WTC11 (cell line): ENCODE measurements at regions not wholly inside any gene's neighbourhood (a gene's known extent, or its start where the extent isn't known, plus 50 kb on each side); places are given as distances from the start of the nearest gene placed in this dataset.

Experiments used
- ATAC-seq: fragments of 200-7000 bp; cut with Tn5 transposase; 2 replicates; pipeline ENCODE4 v1.10.0; 2021; ENCODE audit warnings: mild to moderate bottlenecking, moderate library complexity
- CTCF ChIA-PET: fragments of 300-600 bp; sonication (Branson Sonifier 250); formaldehyde crosslinking; loops from one replicate; lab custom pipeline; 2021; ENCODE audit warnings: antibody characterized with exemption; lab: Charles Lee
- POLR2A ChIA-PET: fragments of 350-600 bp; sonication (Branson Sonifier 250); formaldehyde crosslinking; loops from one replicate; lab custom pipeline; 2021; ENCODE audit warnings: antibody characterized with exemption; lab: Charles Lee
- DNase-seq: peaks from one replicate; pipeline ENCODE4 v3.0.0; 2021; ENCODE audit warnings: low spot score
- H3K27ac Mint-ChIP-seq: 2 replicates; pipeline ENCODE4 v1.8.0; 2021; ENCODE audit warnings: mixed read lengths
- H3K27me3 Mint-ChIP-seq: 2 replicates; pipeline ENCODE4 v1.8.0; 2021; ENCODE audit warnings: low read depth, mild to moderate bottlenecking, moderate library complexity, mixed read lengths
- H3K36me3 Mint-ChIP-seq: 2 replicates; pipeline ENCODE4 v1.8.0; 2021; ENCODE audit warnings: mixed read lengths
- H3K4me1 Mint-ChIP-seq: 2 replicates; pipeline ENCODE4 v1.8.0; 2022; ENCODE audit warnings: mixed read lengths
- H3K4me3 Mint-ChIP-seq: 2 replicates; pipeline ENCODE4 v1.8.0; 2021; ENCODE audit warnings: mild to moderate bottlenecking, moderate library complexity, mixed read lengths
- H3K9me3 Mint-ChIP-seq: 2 replicates; pipeline ENCODE4 v1.8.0; 2021; ENCODE audit warnings: mixed read lengths
- AR ChIP-seq: fragments of 250-450 bp; sonication (Bioruptor Pico); IDR thresholded peaks from 2 replicates; pipeline ENCODE4 v1.9.0; 2021; ENCODE audit warnings: mild to moderate bottlenecking
- CTCF ChIP-seq: fragments of 200-600 bp; IDR thresholded peaks from 2 replicates; pipeline ENCODE4 v1.8.0; 2022; ENCODE audit warnings: antibody characterized with exemption
- FOXK1 ChIP-seq: sonication (generic); formaldehyde crosslinking; IDR thresholded peaks from 2 replicates; pipeline ENCODE4 v1.8.0; 2022; ENCODE audit warnings: mild to moderate bottlenecking, moderate library complexity, missing genetic modification reagents
- HMGA2 ChIP-seq: fragments of 250-450 bp; sonication (Bioruptor Pico); IDR thresholded peaks from 2 replicates; pipeline ENCODE4 v1.4.0; 2021; ENCODE audit warnings: mild to moderate bottlenecking, moderate library complexity
- JAZF1 ChIP-seq: fragments of 250-450 bp; sonication (Bioruptor Pico); IDR thresholded peaks from 2 replicates; pipeline ENCODE4 v1.9.0; 2021; ENCODE audit warnings: moderate library complexity, mild to moderate bottlenecking, inconsistent platforms
- JUN ChIP-seq: sonication (generic); formaldehyde crosslinking; IDR thresholded peaks from 2 replicates; pipeline ENCODE4 v1.8.0; 2023; ENCODE audit warnings: mild to moderate bottlenecking, missing genetic modification reagents
- MAX ChIP-seq: sonication (generic); formaldehyde crosslinking; IDR thresholded peaks from 2 replicates; pipeline ENCODE4 v1.8.0; 2022; ENCODE audit warnings: mild to moderate bottlenecking, missing genetic modification reagents
- NFE2L1 ChIP-seq: sonication (generic); formaldehyde crosslinking; IDR thresholded peaks from 2 replicates; pipeline ENCODE4 v1.8.1; 2023; ENCODE audit warnings: missing genetic modification reagents
- NFYB ChIP-seq: sonication (generic); formaldehyde crosslinking; conservative IDR thresholded peaks from 2 replicates; pipeline ENCODE4 v1.8.0; 2022; ENCODE audit warnings: low read depth, missing genetic modification reagents
- NR1H2 ChIP-seq: sonication (generic); formaldehyde crosslinking; IDR thresholded peaks from 2 replicates; pipeline ENCODE4 v1.9.0; 2021; ENCODE audit warnings: mild to moderate bottlenecking, moderate library complexity, missing genetic modification reagents
- NR2C2 ChIP-seq: sonication (generic); formaldehyde crosslinking; IDR thresholded peaks from 2 replicates; pipeline ENCODE4 v1.8.0; 2022; ENCODE audit warnings: mild to moderate bottlenecking, missing genetic modification reagents
- PRDM15 ChIP-seq: sonication (generic); formaldehyde crosslinking; IDR thresholded peaks from 2 replicates; pipeline ENCODE4 v1.8.0; 2022; ENCODE audit warnings: missing genetic modification reagents
- SMAD3 ChIP-seq: sonication (generic); formaldehyde crosslinking; IDR thresholded peaks from 2 replicates; pipeline ENCODE4 v1.8.0; 2022; ENCODE audit warnings: missing genetic modification reagents, mild to moderate bottlenecking, borderline replicate concordance
- SP1 ChIP-seq: sonication (generic); formaldehyde crosslinking; conservative IDR thresholded peaks from 2 replicates; pipeline ENCODE4 v1.8.1; 2022; ENCODE audit warnings: missing genetic modification reagents
- TP53 ChIP-seq: sonication (generic); formaldehyde crosslinking; IDR thresholded peaks from 2 replicates; pipeline ENCODE4 v1.8.1; 2023; ENCODE audit warnings: mild to moderate bottlenecking, missing genetic modification reagents
- USF1 ChIP-seq: sonication (generic); formaldehyde crosslinking; IDR thresholded peaks from 2 replicates; pipeline ENCODE4 v1.8.0; 2022; ENCODE audit warnings: mild to moderate bottlenecking, missing genetic modification reagents
- ZBTB21 ChIP-seq: sonication (generic); formaldehyde crosslinking; IDR thresholded peaks from 2 replicates; pipeline ENCODE4 v1.8.1; 2023; ENCODE audit warnings: mild to moderate bottlenecking, missing genetic modification reagents, borderline replicate concordance
- ZBTB43 ChIP-seq: sonication (generic); formaldehyde crosslinking; IDR thresholded peaks from 2 replicates; pipeline ENCODE4 v1.8.1; 2023; ENCODE audit warnings: mild to moderate bottlenecking, missing genetic modification reagents
- ZMAT4 ChIP-seq: fragments of 250-450 bp; sonication (Bioruptor Pico); IDR thresholded peaks from 2 replicates; pipeline ENCODE4 v1.9.0; 2021; ENCODE audit warnings: mild to moderate bottlenecking
- ZNF232 ChIP-seq: sonication (generic); formaldehyde crosslinking; IDR thresholded peaks from 2 replicates; pipeline ENCODE4 v1.8.0; 2022; ENCODE audit warnings: mild to moderate bottlenecking, missing genetic modification reagents
- ZNF423 ChIP-seq: fragments of 250-450 bp; sonication (Bioruptor Pico); IDR thresholded peaks from 2 replicates; pipeline ENCODE4 v2.1.2; 2022; ENCODE audit warnings: mild to moderate bottlenecking, moderate library complexity
- ZNF512 ChIP-seq: sonication (generic); formaldehyde crosslinking; IDR thresholded peaks from 2 replicates; pipeline ENCODE4 v1.8.1; 2022; ENCODE audit warnings: missing genetic modification reagents, borderline replicate concordance

GRCh38 chr18:60038731-60039130 is 138.9 kb downstream of the PMAIP1 start:
- ATAC-seq (no peak), DNase-seq (no peak)
- Mint-ChIP-seq H3K4me3 (no peak overlapping the region), H3K4me1 (peaks cover 16% of the 10 kb centered on the region), H3K36me3 (0 out of 2 replicates have a peak, but pooled peaks cover 3% of the 10 kb centered on the region), H3K27ac (no peak overlapping the region), H3K27me3 (no peaks in the 10 kb centered on the region; the same call in 1 of the 2 replicates), H3K9me3 (peaks cover 7% of the 10 kb centered on the region)
- ChIA-PET POLR2A (no interaction called here), CTCF (interaction anchor here (1.0 kb wide), 1 partner anchor 12 kb away, joined by 3 read pairs; no protein-coding TSS in a partner anchor)
- TF ChIP-seq SMAD3 (CRISPR knock-in tag): no peak
- no peak for TF ChIP-seq ZNF232
- TF ChIP-seq NR1H2 (CRISPR knock-in tag): no peak
- no peak for TF ChIP-seq JAZF1 (CRISPR knock-in tag)
- TF ChIP-seq FOXK1: no peak
- TF ChIP-seq AR (CRISPR knock-in tag): no peak

GRCh38 chr18:60027397-60027796 is 127.6 kb downstream of the PMAIP1 start:
- no peak for DNase-seq
- Mint-ChIP-seq H3K4me1 (peaks cover 2% of the 10 kb centered on the region; the same call in 1 of the 2 replicates), H3K36me3 (no peaks in the 10 kb centered on the region), H3K4me3 (no peak overlapping the region), H3K9me3 (no peaks in the 10 kb centered on the region), H3K27me3 (no peaks in the 10 kb centered on the region), H3K27ac (no peak overlapping the region)
- ATAC-seq: no peak
- ChIA-PET POLR2A (no interaction called here), CTCF (no interaction called here)
- TF ChIP-seq ZNF423 (CRISPR knock-in tag) (no peak), CTCF (no peak), ZBTB21 (CRISPR knock-in tag) (no peak), ZBTB43 (CRISPR knock-in tag) (no peak), ZNF512 (CRISPR knock-in tag) (no peak), ZMAT4 (no peak), MAX (CRISPR knock-in tag) (no peak), HMGA2 (CRISPR knock-in tag) (no peak), NFE2L1 (no peak), NR2C2 (CRISPR knock-in tag) (no peak), ZNF232 (no peak), SP1 (CRISPR knock-in tag) (no peak), JUN (CRISPR knock-in tag) (no peak), PRDM15 (CRISPR knock-in tag) (no peak), NFYB (CRISPR knock-in tag) (no peak), TP53 (CRISPR knock-in tag) (no peak), USF1 (CRISPR knock-in tag) (no peak)
